ENCODE measurements at regions not wholly inside any gene's neighbourhood (a gene's known extent, or its start where the extent isn't known, plus 50 kb on each side); places are given as distances from the start of the nearest gene placed in this dataset.
"Not testable (repeated sequence)": the region's sequence is repeated elsewhere in the genome, so short reads cannot be mapped to it uniquely, and the experiment has no call there.

- Histone ChIP-seq H3K9me3 (no peaks in the 10 kb centered on the region), H3K27me3 (no peaks in the 10 kb centered on the region), H3K36me3 (no peaks in the 10 kb centered on the region), H3K4me3 (no peak overlapping the region), H3K4me1 (no peaks in the 10 kb centered on the region), H3K27ac (no peak overlapping the region)
- no peak for DNase-seq
- TF ChIP-seq CTCF (IDR thresholded peaks at IDR 0.05) (no peak), POLR2A (IDR thresholded peaks at IDR 0.05) (no peak)
- intact Hi-C loops (cut with DNase I), result no loop called here
- 80 to 100% methylated on average over 2 of the region's 2 CpGs for WGBS, 2 donors
Measured at GRCh38 chr15:38638126-38638525, 73.5 kb upstream of the RASGRP1 start.

DNA sequence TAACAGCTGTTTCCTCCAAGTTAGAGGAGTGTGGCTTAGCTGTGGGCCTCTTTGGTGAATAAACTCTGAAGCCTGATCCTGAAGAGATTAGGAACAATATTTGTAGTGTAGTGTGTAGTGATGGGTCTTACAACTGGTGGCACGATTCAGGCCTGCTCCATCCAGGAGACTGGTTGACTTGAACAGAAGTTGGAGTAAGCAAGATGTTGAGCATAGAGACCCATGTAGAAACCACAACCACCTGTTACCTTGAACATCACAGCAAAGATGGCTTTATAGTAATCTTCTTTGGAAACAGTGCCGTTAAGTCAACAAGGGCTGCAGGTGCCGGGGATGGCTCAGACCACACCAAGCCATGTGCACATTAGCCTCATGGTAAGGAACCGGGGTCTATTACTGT lies 74.2 kb upstream of the RASGRP1 start:
- DNase-seq, result no peak
- TF ChIP-seq CTCF (IDR thresholded peaks at IDR 0.05), result no peak
- no peak for TF ChIP-seq POLR2A (IDR thresholded peaks at IDR 0.05)
- no peaks in the 10 kb centered on the region for H3K27me3 ChIP-seq
- intact Hi-C loops (cut with DNase I), result no loop called here
- H3K27ac ChIP-seq, result no peak overlapping the region
- no peaks in the 10 kb centered on the region for H3K4me1 ChIP-seq
- H3K9me3 ChIP-seq, result no peaks in the 10 kb centered on the region
- 77 to 83% methylated on average over 3 to 4 of the region's 4 CpGs for WGBS, 2 donors
- H3K4me3 ChIP-seq, result no peak overlapping the region
- H3K36me3 ChIP-seq, result no peaks in the 10 kb centered on the region

DNA sequence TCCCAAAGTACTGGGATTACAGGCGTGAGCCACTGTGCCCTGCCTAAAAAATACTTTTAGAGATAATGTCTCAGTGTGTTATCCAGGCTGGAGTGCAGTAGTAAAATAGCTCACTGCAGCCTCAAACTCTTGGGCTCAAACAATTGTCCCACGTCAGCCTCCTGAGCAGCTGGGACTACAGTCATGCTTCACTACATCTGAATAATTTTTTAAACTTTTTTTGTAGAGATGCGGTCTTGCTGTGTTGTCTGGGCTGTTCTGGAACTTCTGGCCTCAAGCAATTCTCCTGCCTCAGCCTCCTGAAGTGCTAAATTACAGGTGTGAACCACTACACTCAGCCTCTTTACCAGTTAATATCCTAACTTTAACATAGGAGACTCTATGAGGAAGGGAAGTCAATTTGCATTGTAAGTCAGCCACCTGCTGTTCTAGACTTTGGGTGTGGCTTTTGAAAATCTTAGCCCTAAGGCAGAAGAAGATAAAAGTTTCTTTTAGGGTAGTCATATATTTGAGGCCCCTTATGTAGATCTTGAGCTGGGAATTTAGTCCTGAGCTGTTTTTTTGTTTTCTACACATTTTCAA lies 78.2 kb upstream of the RASGRP1 start:
- no peak overlapping the region for H3K4me3 ChIP-seq
- intact Hi-C loops (cut with DNase I), result no loop called here
- no peak overlapping the region for H3K27ac ChIP-seq
- peaks cover 0 to 3% (median 0%) of the 10 kb centered on the region in 3 donors for H3K9me3 ChIP-seq
- 52 to 60% methylated on average over 3 of the region's 3 CpGs for WGBS, 2 donors
- TF ChIP-seq POLR2A (IDR thresholded peaks at IDR 0.05) (no peak), CTCF (IDR thresholded peaks at IDR 0.05) (no peak)
- H3K4me1 ChIP-seq, result peaks cover 0 to 12% (median 5%) of the 10 kb centered on the region in 3 donors
- no peaks in the 10 kb centered on the region for H3K36me3 ChIP-seq
- H3K27me3 ChIP-seq, result no peaks in the 10 kb centered on the region
- no peak for DNase-seq

DNA sequence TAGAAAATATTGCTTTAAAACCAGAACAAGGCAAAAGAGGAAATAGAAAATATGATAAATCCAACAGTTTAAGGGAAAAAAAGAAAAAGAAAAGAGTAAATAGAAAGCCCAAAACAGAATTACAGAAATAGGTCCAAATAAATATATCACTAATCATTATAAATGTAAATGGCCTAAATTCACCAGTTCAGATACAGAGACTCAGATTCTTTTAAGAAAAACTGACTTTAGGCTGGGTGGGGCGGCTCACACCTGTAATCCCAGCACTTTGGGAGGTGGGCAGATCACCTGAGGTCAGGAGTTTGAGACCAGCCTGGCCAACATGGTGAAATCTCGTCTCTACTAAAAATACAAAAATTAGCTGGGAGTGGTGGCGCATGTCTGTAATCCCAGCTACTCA lies 79.7 kb upstream of the RASGRP1 start:
- H3K4me3 ChIP-seq; H3K27ac ChIP-seq; H3K27me3 ChIP-seq; DNase-seq; H3K9me3 ChIP-seq; intact Hi-C loops (cut with DNase I); H3K36me3 ChIP-seq: not testable (repeated sequence)
- WGBS, 2 donors, result 82 to 92% methylated on average over 3 of the region's 3 CpGs
- H3K4me1 ChIP-seq, result peaks cover 0 to 28% (median 10%) of the 10 kb centered on the region in 3 donors

DNA sequence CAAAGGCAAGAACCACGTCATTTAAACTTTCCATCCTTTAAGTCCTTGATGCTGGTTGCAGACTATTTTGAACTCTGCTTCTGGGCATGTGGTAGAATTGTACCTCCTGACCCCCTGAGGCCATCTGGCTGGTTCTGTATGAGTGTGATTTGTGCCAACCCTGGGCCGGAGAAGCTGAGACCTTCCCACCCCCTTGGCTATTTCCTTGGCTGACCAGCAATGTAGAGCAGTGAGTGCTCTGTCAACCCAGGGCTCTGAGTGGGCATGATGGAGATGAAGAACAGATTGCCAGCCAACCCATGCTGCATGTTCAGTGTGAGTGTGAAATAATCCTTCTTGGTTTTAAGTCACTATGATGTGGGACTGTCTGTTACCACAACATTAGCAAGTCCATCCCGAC lies 82.1 kb upstream of the RASGRP1 start:
- WGBS, 2 donors, result 32 to 57% methylated on average over 3 of the region's 3 CpGs
- peaks cover 0 to 3% (median 0%) of the 10 kb centered on the region in 3 donors for H3K9me3 ChIP-seq
- intact Hi-C loops (cut with DNase I), result no loop called here

More for the DNA sequence above, 82.1 kb upstream of the RASGRP1 start:
- no peak for DNase-seq
- no peak overlapping the region for H3K4me3 ChIP-seq
- H3K27ac ChIP-seq, result peak overlapping the region in 3 of 4 donors; percentile 67 to 81 (median 75)
- no peaks in the 10 kb centered on the region for H3K27me3 ChIP-seq
- peaks cover 12 to 50% (median 27%) of the 10 kb centered on the region in 3 donors for H3K4me1 ChIP-seq
- H3K36me3 ChIP-seq, result no peaks in the 10 kb centered on the region
- TF ChIP-seq CTCF (IDR thresholded peaks at IDR 0.05) (no peak), POLR2A (IDR thresholded peaks at IDR 0.05) (no peak)

All from esophagus squamous epithelium (tissue), 5 donors.